ENCODE measurements at regions not wholly inside any gene's neighbourhood (a gene's known extent, or its start where the extent isn't known, plus 50 kb on each side); places are given as distances from the start of the nearest gene placed in this dataset.

DNA sequence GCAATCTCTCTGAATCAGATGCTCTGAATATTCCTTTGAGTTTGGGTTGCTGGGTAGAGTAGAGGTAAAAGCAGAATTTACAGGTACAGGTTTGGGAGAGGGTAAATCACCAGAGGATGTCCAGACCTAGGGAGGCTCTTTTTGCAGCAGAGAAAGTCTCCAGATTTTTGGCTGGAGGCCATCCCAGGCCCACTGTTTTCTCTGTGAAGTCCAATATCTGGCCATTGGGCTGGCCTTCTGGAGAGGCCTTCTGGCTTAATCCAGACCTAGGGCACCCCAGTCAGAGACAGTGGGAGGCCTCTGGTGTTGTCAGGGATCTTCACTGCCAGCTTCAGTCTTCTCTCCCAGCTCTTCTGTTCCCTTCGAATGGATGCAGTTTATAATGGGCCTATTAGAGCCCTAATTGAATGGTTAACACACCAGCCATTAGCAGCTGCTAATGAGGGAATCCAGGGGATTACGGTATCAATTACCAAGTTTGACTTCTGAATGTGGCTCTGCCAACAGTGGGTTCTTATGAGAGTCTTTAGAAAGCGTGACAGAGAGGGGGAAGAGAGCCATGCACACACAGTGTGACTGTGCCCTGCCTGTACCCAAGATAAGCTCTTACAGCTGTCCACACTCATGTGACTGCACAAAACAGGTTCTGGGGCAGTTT, 183.1 kb downstream of the EMP1 start:
- Histone ChIP-seq H3K4me3 (replicated peaks; ENCODE audit: insufficient read depth, low read length) (no peak overlapping the region), H3K27me3 (ENCODE audit: insufficient read depth, poor library complexity, severe bottlenecking) (no peaks in the 10 kb centered on the region), H3K27ac (replicated peaks) (no peak overlapping the region)
- TF ChIP-seq, protein P1, sequence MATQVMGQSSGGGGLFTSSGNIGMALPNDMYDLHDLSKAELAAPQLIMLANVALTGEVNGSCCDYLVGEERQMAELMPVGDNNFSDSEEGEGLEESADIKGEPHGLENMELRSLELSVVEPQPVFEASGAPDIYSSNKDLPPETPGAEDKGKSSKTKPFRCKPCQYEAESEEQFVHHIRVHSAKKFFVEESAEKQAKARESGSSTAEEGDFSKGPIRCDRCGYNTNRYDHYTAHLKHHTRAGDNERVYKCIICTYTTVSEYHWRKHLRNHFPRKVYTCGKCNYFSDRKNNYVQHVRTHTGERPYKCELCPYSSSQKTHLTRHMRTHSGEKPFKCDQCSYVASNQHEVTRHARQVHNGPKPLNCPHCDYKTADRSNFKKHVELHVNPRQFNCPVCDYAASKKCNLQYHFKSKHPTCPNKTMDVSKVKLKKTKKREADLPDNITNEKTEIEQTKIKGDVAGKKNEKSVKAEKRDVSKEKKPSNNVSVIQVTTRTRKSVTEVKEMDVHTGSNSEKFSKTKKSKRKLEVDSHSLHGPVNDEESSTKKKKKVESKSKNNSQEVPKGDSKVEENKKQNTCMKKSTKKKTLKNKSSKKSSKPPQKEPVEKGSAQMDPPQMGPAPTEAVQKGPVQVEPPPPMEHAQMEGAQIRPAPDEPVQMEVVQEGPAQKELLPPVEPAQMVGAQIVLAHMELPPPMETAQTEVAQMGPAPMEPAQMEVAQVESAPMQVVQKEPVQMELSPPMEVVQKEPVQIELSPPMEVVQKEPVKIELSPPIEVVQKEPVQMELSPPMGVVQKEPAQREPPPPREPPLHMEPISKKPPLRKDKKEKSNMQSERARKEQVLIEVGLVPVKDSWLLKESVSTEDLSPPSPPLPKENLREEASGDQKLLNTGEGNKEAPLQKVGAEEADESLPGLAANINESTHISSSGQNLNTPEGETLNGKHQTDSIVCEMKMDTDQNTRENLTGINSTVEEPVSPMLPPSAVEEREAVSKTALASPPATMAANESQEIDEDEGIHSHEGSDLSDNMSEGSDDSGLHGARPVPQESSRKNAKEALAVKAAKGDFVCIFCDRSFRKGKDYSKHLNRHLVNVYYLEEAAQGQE (IDR thresholded peaks at IDR 0.05; ENCODE audit: insufficient replicate concordance, low read depth), result no peak
- TF ChIP-seq GABPA (IDR thresholded peaks at IDR 0.05; ENCODE audit: low read depth), result no peak
- TF ChIP-seq SPI1 (IDR thresholded peaks at IDR 0.05; ENCODE audit: borderline replicate concordance, low read depth), result no peak
- TF ChIP-seq, protein P2, sequence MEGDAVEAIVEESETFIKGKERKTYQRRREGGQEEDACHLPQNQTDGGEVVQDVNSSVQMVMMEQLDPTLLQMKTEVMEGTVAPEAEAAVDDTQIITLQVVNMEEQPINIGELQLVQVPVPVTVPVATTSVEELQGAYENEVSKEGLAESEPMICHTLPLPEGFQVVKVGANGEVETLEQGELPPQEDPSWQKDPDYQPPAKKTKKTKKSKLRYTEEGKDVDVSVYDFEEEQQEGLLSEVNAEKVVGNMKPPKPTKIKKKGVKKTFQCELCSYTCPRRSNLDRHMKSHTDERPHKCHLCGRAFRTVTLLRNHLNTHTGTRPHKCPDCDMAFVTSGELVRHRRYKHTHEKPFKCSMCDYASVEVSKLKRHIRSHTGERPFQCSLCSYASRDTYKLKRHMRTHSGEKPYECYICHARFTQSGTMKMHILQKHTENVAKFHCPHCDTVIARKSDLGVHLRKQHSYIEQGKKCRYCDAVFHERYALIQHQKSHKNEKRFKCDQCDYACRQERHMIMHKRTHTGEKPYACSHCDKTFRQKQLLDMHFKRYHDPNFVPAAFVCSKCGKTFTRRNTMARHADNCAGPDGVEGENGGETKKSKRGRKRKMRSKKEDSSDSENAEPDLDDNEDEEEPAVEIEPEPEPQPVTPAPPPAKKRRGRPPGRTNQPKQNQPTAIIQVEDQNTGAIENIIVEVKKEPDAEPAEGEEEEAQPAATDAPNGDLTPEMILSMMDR (IDR thresholded peaks at IDR 0.05; ENCODE audit: insufficient read depth, low read length), result no peak
- no peak for DNase-seq (ENCODE audit: low read depth in 1 of 2, low spot score in 1 of 2)

DNA sequence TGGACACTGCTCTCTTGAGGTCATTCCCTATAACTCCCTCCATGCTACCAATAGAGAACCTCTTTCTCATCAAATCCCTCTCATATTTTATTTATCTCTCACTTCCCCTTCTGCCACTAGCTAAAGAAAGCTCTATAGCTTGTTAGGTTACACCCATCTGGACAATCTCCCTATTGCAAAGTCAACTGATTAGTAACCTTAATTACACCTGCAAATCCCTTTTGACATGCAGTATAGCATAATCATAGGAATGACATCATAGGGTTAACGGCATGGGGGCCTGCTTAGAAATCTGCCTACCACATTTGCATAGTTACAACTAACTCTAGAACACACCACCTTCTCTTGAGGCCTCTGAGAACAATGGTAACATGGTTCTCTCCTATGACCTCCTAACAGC, 181.2 kb downstream of the EMP1 start:
- DNase-seq (ENCODE audit: low read depth in 1 of 2, low spot score in 1 of 2), result no peak
- Histone ChIP-seq H3K27ac (replicated peaks) (no peak overlapping the region), H3K27me3 (ENCODE audit: insufficient read depth, poor library complexity, severe bottlenecking) (no peaks in the 10 kb centered on the region), H3K4me3 (replicated peaks; ENCODE audit: insufficient read depth, low read length) (no peak overlapping the region)
- TF ChIP-seq POLR2AphosphoS5 (IDR thresholded peaks at IDR 0.05; ENCODE audit: low read depth), result no peak
- TF ChIP-seq SPI1 (IDR thresholded peaks at IDR 0.05; ENCODE audit: borderline replicate concordance, low read depth), result no peak

DNA sequence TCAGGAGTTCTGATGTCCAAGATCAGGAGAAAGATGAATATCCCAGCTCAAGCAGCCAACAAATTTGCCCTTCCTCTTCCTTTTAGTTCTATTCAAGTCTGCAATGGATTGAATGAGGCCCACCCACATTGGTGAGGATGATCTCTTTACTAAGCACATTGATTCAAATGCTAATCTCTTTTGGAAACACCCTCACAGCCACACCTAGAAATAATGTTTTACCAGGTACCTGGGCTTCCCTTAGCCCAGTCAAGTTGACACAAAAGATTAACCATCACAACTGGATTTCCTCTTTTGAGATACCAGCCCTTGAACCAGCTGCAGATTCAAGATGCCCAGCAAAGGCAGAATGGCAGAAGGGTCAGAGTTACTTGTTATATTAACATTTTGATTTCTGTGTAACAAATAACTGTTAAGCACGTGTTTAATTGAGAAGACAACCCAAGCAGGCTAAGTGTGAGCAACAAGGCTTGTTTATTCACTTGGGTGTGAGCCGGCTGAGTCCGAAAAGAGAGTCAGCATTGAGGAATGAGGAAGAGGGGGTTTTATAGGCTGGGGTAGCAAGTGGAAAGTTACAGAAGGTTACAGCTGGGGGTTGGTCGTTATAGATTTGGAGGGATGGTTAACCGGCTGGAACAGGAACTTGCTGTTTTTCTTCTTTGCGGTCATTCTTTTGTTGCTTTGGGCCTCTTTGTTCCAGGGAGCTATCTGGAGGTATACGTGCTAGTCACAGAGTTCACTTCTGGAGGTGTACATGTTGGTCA, 180.3 kb downstream of the EMP1 start:
- TF ChIP-seq, protein P1 (IDR thresholded peaks at IDR 0.05; ENCODE audit: insufficient replicate concordance, low read depth), result no peak
- Histone ChIP-seq H3K4me3 (replicated peaks; ENCODE audit: insufficient read depth, low read length) (no peak overlapping the region), H3K27me3 (ENCODE audit: insufficient read depth, poor library complexity, severe bottlenecking) (no peaks in the 10 kb centered on the region), H3K27ac (replicated peaks) (no peak overlapping the region)
- no peak for DNase-seq (ENCODE audit: low read depth in 1 of 2, low spot score in 1 of 2)

DNA sequence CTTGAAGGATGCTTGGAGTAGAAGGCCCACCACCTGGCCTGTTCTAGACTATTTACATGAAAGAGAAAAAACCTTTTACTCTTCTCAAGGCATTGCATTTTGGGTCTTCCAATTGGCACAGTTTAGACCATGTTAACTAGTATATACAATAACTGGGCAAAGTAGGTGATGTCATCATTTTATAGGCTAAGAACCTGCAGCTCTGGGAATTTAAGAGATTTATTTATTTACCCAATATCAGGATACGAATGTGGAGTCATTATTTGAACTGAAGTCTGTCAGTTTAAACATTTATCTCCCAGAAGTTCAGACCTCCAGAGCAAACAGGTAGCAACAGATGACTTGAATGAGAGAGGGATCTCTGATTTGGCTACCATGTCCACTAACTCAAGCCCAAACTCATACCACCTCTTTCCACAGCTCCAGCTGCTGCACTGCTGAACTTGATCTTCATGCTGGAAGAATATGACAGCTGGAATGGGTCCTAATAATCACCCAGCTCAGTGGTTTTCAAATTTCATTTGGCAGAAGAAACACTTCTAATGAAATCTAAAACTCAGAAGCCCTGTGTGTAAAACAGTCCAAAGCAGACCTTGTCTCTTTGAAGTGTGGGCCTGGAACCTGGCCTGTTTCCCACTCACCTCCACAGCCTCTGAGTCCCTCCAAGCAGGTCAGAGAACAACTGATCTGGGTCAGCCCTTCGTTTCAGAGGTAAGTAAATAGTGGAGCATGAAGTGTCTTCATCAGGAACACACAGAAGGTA, 179.2 kb downstream of the EMP1 start:
- DNase-seq (ENCODE audit: low read depth in 1 of 2, low spot score in 1 of 2), result no peak
- Histone ChIP-seq H3K27ac (replicated peaks) (no peak overlapping the region), H3K27me3 (ENCODE audit: insufficient read depth, poor library complexity, severe bottlenecking) (no peaks in the 10 kb centered on the region), H3K4me3 (replicated peaks; ENCODE audit: insufficient read depth, low read length) (no peak overlapping the region)
- TF ChIP-seq, protein P1 (IDR thresholded peaks at IDR 0.05; ENCODE audit: insufficient replicate concordance, low read depth), result no peak
- no peak for TF ChIP-seq POLR2AphosphoS5 (IDR thresholded peaks at IDR 0.05; ENCODE audit: low read depth)
- no peak for TF ChIP-seq GABPA (IDR thresholded peaks at IDR 0.05; ENCODE audit: low read depth)
- TF ChIP-seq, protein P2 (IDR thresholded peaks at IDR 0.05; ENCODE audit: insufficient read depth, low read length), result no peak
- no peak for TF ChIP-seq SPI1 (IDR thresholded peaks at IDR 0.05; ENCODE audit: borderline replicate concordance, low read depth)
